GM21576 (cell line): ENCODE measurements at regions not wholly inside any gene's neighbourhood (a gene's known extent, or its start where the extent isn't known, plus 50 kb on each side); places are given as distances from the start of the nearest gene placed in this dataset.
A peak's percentile ranks its signal among the peaks of the same experiment; 100 is the strongest.
"Not testable (repeated sequence)": the region's sequence is repeated elsewhere in the genome, so short reads cannot be mapped to it uniquely, and the experiment has no call there.

Source experiments
- ATAC-seq: cut with Tn5 transposase; IDR thresholded peaks from one replicate; pipeline ENCODE4 v1.9.1; 2021; ENCODE audit warnings: mild to moderate bottlenecking, moderate library complexity; ENCODE audit not compliant: unreplicated experiment

GRCh38 chr1:55445416-55445815 lies 230.3 kb upstream of the USP24 start:
- ATAC-seq: peak; percentile 79

GRCh38 chr1:55444667-55445066 lies 229.5 kb upstream of the USP24 start:
- ATAC-seq: no peak

- no peak for ATAC-seq
Measured at GRCh38 chr1:55443175-55443915, 228.2 kb upstream of the USP24 start.

DNA sequence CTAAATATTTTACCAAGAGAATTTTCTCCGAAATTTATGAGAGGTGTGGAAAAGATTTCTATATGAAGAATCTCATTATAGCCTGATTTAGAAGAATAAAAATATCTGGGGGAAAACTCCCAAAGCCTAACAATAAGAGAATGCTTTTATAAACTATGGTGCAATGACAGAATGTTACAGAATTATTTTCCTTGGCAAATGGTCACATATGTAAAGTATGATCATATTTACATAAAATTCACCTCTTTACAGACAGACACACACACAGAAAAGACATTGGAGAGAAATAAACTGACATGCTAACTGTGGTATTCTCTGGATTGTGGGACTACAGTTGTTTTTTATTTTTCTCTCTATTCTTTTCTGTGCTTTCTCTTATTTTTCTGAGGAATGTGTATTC lies 226.3 kb upstream of the USP24 start:
- no peak for ATAC-seq

DNA sequence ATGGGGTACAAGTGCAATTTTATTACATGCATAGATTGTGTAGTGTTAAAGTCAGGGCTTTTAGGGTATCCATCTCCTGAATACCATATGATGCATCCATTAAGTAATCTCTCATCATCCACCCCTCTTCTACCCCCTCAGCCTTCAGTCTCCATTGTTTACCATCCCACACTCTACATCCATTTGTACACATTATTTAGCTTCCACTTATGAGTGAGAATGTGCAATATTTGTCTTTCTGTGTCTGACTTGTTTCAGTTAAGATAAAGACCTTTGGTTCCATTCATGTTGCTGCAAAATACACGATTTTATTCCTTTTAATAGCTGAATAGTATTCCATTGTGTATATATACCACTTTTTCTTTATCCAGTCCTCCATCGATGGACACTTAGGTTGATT lies 222.5 kb upstream of the USP24 start:
- no peak for ATAC-seq

DNA sequence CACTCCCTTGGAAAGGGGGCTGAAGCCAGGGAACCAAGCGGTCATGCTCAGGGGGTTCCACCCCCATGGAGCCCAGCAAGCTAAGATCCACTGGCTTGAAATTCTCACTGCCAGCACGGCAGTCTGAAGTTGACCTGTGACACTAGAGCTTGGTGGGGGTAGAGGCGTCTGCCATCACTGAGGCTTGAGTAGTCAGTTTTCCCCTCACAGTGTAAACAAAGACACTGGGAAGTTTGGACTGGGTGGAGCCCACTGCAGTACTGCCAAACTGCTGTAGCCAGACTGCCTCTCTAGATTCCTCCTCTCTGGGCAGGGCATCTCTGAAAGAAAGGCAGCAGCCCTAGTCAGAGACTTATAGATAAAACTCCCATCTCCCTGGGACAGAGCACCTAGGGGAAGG lies 215.6 kb upstream of the USP24 start:
- ATAC-seq: not testable (repeated sequence)

- not testable (repeated sequence) for ATAC-seq
Measured at GRCh38 chr1:55430206-55430605, 215.0 kb upstream of the USP24 start.

DNA sequence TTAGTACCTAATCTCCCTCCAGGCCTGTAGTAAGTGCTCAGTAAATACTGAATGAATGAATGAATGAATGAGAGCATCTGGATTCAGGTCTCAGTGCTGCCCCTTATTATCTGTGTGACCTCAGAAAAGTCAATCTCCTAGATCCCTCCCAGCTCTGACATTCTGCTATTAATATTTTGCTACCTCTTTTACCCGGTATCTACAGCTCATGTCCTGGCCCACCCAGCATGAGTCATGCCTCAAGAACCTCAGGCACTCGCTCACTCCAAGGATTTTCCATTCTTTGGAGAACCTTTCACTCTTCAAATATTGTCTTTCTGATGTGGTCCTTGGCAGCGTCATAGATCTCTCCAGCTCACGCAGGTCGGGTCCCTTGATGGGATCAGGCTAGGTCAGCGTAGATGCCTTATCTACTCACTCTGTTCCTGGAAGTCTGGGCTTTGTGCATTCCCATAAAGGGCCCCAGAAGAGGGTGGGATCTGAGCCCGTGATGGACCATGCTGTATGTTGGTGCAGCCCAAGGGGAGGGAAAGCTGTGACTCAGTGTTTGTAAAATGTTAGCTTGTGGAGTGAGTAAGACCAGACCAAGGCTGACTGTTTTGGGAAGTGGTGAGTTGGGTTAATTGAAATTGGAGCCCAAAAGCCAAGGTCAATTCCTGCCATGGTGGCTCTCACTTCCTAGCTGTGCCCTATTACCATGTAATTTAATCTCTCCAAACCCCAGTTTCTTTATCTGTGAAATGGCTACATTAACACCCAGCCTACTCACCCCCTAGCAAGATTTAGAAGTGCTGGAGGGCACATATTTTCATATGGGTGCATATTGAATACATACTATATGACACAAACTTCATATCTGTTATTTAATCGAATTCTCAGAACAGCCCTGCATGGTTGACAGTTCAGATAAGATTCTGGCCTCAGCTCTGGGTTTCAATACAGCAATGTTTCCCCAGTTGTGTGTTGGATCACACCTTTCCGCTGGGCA lies 214.1 kb upstream of the USP24 start:
- no peak for ATAC-seq

- no peak for ATAC-seq
Measured at GRCh38 chr1:55428231-55428630, 213.1 kb upstream of the USP24 start.

DNA sequence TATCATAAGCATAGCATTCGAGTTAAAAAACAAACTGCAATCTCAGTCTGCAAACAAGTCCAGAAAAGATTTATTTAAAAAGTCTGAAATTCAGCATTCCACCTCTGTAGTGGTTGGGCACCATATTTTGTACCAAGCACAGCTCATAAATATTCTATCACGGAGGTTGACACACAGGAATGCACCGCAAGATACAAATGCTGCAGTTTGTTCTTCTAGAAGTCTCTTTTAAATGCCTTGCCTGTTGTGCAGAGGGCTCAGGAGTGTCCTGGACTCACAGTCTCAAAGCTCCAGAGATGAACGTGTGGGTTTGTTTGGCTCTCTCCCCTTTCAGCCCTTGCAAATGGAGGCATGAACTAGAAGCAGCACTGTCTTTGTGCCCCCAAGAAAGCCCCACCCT lies 212.4 kb upstream of the USP24 start:
- ATAC-seq: no peak

GRCh38 chr1:55426619-55427018 lies 211.5 kb upstream of the USP24 start:
- no peak for ATAC-seq

DNA sequence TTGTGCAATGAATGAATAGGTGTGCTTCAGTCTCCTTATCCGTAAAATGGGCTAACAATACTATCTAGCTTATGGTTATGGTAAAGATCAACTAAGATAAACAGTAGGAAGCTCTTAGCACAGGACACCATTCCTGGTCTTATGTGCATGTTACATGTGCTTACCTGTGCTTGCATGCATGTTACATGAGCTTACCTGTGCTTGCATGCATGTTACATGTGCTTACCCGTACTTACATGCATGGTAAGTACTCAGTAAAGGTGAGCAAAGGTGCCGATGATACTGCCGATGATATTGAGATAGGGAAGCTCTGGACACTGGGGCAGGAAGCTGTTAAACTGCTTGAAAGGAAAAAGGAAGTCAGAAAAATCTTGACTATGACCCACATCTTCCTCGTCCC lies 211.0 kb upstream of the USP24 start:
- no peak for ATAC-seq

GRCh38 chr1:55425310-55425930 lies 210.3 kb upstream of the USP24 start:
- ATAC-seq: no peak

GRCh38 chr1:55423376-55423775 lies 208.2 kb upstream of the USP24 start:
- ATAC-seq: no peak

DNA sequence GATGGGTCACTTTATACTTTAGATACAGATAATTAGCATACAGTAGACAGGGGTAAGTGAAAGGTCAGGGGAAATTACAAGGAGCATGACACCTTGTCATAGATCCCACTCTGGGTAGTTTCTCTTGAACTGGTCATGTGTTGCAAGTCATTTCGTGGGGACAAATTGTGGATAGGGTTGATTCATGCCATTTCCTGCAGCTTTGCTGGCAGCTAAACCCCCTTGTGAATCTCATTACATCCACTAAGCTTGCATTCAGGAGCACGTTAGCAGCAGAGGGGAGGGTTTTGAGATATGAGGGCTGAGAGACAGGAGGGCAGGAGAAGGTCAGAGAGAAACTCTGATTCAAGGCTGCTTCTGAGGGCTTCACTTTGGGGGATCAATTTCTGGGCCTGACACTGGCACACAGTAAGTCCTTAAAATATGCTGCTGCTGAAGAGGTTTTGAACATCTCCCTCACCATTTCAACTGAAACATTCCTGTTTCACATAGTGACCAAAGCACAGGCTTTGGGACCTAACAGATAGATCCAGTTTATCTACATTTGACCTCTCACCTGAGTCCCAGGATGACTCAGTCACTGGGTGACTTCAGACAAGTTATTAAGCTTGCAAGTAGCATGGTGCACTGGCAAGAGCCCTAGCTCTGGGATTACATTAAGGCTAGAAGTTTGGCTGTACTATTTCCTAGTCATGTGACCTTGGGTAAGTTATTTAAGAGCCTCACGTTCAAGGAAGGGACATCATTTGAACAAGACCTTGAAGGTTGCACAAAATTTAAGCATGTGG lies 206.0 kb upstream of the USP24 start:
- ATAC-seq: no peak

GRCh38 chr1:55420026-55420425 lies 204.9 kb upstream of the USP24 start:
- no peak for ATAC-seq

DNA sequence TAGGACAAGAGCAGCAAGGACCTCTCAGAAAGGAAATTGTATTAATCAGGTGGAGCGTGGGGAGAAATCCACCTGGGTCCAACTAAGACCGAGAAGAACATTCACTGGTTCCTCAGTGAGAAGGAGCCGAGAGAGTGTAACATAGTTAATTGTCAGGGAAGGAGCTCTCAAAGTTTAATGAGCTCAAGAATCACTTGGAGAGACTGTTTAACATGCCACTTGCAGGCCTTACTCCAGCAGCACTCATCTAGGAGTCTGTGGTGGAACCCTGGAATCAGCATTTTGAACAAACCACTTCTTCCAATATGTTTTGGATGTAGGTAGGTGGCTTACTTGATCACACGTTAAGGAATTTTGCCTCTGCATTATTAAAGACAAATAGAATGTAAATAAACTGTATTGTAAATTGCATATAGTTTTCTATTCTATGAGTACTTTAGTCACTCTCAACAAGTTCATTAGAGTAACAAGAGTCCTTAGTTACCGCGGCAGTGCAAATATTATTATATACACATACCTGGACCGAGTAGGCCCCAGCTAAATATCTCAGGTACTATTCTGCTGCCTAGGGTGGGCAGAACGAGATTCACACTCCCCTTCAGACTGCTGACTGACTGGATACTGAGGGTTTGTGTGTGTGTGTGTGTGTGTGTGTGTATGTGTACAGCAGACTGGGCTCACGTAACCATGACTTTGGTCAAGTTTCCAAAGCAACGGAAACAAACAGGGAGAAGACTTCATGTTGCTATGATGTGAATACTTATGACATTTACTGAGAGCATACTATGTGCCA lies 203.2 kb upstream of the USP24 start:
- no peak for ATAC-seq

- ATAC-seq: no peak
Measured at GRCh38 chr1:55416164-55416842, 201.1 kb upstream of the USP24 start.

- no peak for ATAC-seq
Measured at GRCh38 chr1:55413286-55413685, 198.1 kb upstream of the USP24 start.
